CD14-positive monocyte (primary cell): ENCODE measurements at regions not wholly inside any gene's neighbourhood (a gene's known extent, or its start where the extent isn't known, plus 50 kb on each side); places are given as distances from the start of the nearest gene placed in this dataset.

Experiments used
- DNase-seq, 3 donors: peaks; one replicate each; pipeline ENCODE4 v3.0.0-alpha.2; 2011 to 2022
- H2AFZ ChIP-seq: 2 replicates; pipeline ENCODE4 v1.6.0; 2012; ENCODE audit warnings: mild to moderate bottlenecking, low read depth, low read length, inconsistent platforms; ENCODE audit not compliant: insufficient read depth, poor library complexity, severe bottlenecking
- H3K27ac ChIP-seq, 2 donors: 1 replicate in 1 of 2; 2 replicates in 1 of 2; pipeline ENCODE4 v1.5.1; 2012 to 2013; ENCODE audit warnings: low read length in 2 of 2, control low read depth in 1 of 2, inconsistent platforms in 1 of 2, low read depth in 1 of 2, mild to moderate bottlenecking in 1 of 2
- H3K27me3 ChIP-seq, 2 donors: one replicate each; pipeline versions ENCODE4 v1.6.0 to v1.6.1; 2011 to 2013; ENCODE audit warnings: low read length in 2 of 2; ENCODE audit not compliant: control insufficient read depth in 2 of 2, insufficient read depth in 2 of 2
- H3K36me3 ChIP-seq, 2 donors: replicated peaks in 1 of 2; 1 replicate in 1 of 2; 2 replicates in 1 of 2; pipeline versions ENCODE4 v1.5.1 to v1.6.1; 2012 to 2013; ENCODE audit warnings: low read length in 2 of 2, control low read depth in 1 of 2, inconsistent platforms in 1 of 2, mild to moderate bottlenecking in 1 of 2; ENCODE audit not compliant: insufficient read depth in 2 of 2, control insufficient read depth in 1 of 2
- H3K4me1 ChIP-seq, 2 donors: 1 replicate in 1 of 2; 2 replicates in 1 of 2; pipeline versions ENCODE4 v1.5.1 to v1.6.1; 2012 to 2013; ENCODE audit warnings: low read length in 2 of 2, control low read depth in 1 of 2, inconsistent platforms in 1 of 2, mild to moderate bottlenecking in 1 of 2, moderate library complexity in 1 of 2; ENCODE audit not compliant: insufficient read depth in 2 of 2, control insufficient read depth in 1 of 2
- H3K4me2 ChIP-seq: replicated peaks from 2 replicates; pipeline ENCODE3; 2012; ENCODE audit warnings: low read length, moderate library complexity, mild to moderate bottlenecking; ENCODE audit not compliant: poor library complexity, severe bottlenecking; ENCODE audit errors: extremely low read depth
- H3K4me3 ChIP-seq, 3 experiments: fragments of 200-600 bp in 1 of 3; sonication (generic) in 1 of 3; replicated peaks in 1 of 3; 1 replicate in 2 of 3; 2 replicates in 1 of 3; pipeline ENCODE4 v1.5.1; 2011 to 2013; ENCODE audit warnings: low read length in 3 of 3, mild to moderate bottlenecking in 3 of 3, control low read depth in 2 of 3, low read depth in 2 of 3, inconsistent platforms in 1 of 3, moderate library complexity in 1 of 3
- H3K79me2 ChIP-seq: 2 replicates; pipeline ENCODE4 v1.6.0; 2012; ENCODE audit warnings: mild to moderate bottlenecking, control low read depth, inconsistent platforms, low read length, moderate library complexity; ENCODE audit not compliant: insufficient read depth
- H3K9ac ChIP-seq: 2 replicates; pipeline ENCODE4 v1.6.0; 2017; ENCODE audit warnings: low read length, mild to moderate bottlenecking; ENCODE audit not compliant: insufficient read depth, poor library complexity, severe bottlenecking
- H3K9me3 ChIP-seq, 2 donors: replicated peaks in 1 of 2; 1 replicate in 1 of 2; 2 replicates in 1 of 2; pipeline versions ENCODE4 v1.5.1 to v1.6.1; 2012 to 2013; ENCODE audit warnings: low read length in 2 of 2, control low read depth in 1 of 2; ENCODE audit not compliant: control insufficient read depth in 1 of 2, insufficient read depth in 1 of 2
- H4K20me1 ChIP-seq: 2 replicates; pipeline ENCODE4 v1.6.0; 2012; ENCODE audit warnings: mild to moderate bottlenecking, low read length, control low read depth, moderate library complexity; ENCODE audit not compliant: insufficient read depth
- H3K27ac Mint-ChIP-seq, 7 donors: one replicate each; pipeline ENCODE4 v1.8.0; 2020; ENCODE audit warnings: mild to moderate bottlenecking in 7 of 7, mixed read lengths in 7 of 7, moderate library complexity in 6 of 7, inconsistent platforms in 2 of 7
- H3K27me3 Mint-ChIP-seq, 3 donors: one replicate each; pipeline ENCODE4 v1.8.0; 2021 to 2022; ENCODE audit warnings: low read depth in 3 of 3, mild to moderate bottlenecking in 3 of 3, mixed read lengths in 3 of 3, moderate library complexity in 3 of 3, inconsistent platforms in 1 of 3
- H3K36me3 Mint-ChIP-seq, 2 donors: one replicate each; pipeline ENCODE4 v1.8.0; 2020; ENCODE audit warnings: mixed read lengths in 2 of 2, inconsistent platforms in 1 of 2, mild to moderate bottlenecking in 1 of 2
- H3K4me1 Mint-ChIP-seq: one replicate; pipeline ENCODE4 v1.8.0; 2020; ENCODE audit warnings: mild to moderate bottlenecking, mixed read lengths
- H3K4me3 Mint-ChIP-seq, 2 donors: one replicate each; pipeline ENCODE4 v1.8.0; 2020; ENCODE audit warnings: mild to moderate bottlenecking in 2 of 2, mixed read lengths in 2 of 2, moderate library complexity in 1 of 2
- H3K9me3 Mint-ChIP-seq, 7 donors: one replicate each; pipeline ENCODE4 v1.8.0; 2020 to 2022; ENCODE audit warnings: mixed read lengths in 7 of 7, mild to moderate bottlenecking in 6 of 7, moderate library complexity in 6 of 7, inconsistent platforms in 2 of 7
- CTCF ChIP-seq: fragments of 200-600 bp; IDR thresholded peaks from one replicate; pipeline ENCODE4 v1.8.0; 2022; ENCODE audit warnings: antibody characterized with exemption, mild to moderate bottlenecking
- WGBS: methylation state at CpG from one replicate; pipeline ENCODE4 v1.1.5; 2013; ENCODE audit warnings: missing lambda C conversion rate; ENCODE audit not compliant: insufficient coverage; 5-methylcytosine and 5-hydroxymethylcytosine counted together
- intact Hi-C, 2 donors: fragments of 100-400 bp; cut with micrococcal nuclease; formaldehyde crosslinking; loops; one replicate each; pipeline versions ENCODE4 v1.15.0 to v1.15.1; 2023

- H3K4me3 Mint-ChIP-seq, result no peak overlapping the region
- no peak for DNase-seq
- H3K9me3 Mint-ChIP-seq, result peaks cover 0 to 3% (median 0%) of the 10 kb centered on the region in 7 donors
- Histone ChIP-seq H3K4me3 (no peak overlapping the region), H3K4me1 (no peaks in the 10 kb centered on the region), H3K27ac (no peak overlapping the region), H3K79me2 (no peaks in the 10 kb centered on the region), H3K9me3 (no peaks in the 10 kb centered on the region), H3K36me3 (no peaks in the 10 kb centered on the region), H3K4me2 (no peak overlapping the region), H2AFZ (no peak overlapping the region), H3K9ac (no peak overlapping the region), H3K27me3 (no peaks in the 10 kb centered on the region), H4K20me1 (no peaks in the 10 kb centered on the region)
- H3K27ac Mint-ChIP-seq, result no peak overlapping the region
- WGBS, result no CpG with 5 or more reads among the region's 2 CpGs
- intact Hi-C loops, result no loop called here
- H3K36me3 Mint-ChIP-seq, result no peaks in the 10 kb centered on the region
- TF ChIP-seq CTCF, result no peak
- no peaks in the 10 kb centered on the region for H3K27me3 Mint-ChIP-seq
- H3K4me1 Mint-ChIP-seq, result peaks cover 8% of the 10 kb centered on the region
Measured at GRCh38 chr11:95378111-95378510, 147.1 kb upstream of the SESN3 start.

GRCh38 chr11:95375886-95376285 lies 144.9 kb upstream of the SESN3 start:
- no peaks in the 10 kb centered on the region for H3K27me3 ChIP-seq
- no peak overlapping the region for H3K4me3 ChIP-seq
- Mint-ChIP-seq H3K4me3 (no peak overlapping the region), H3K27me3 (no peaks in the 10 kb centered on the region), H3K9me3 (peaks cover 0 to 3% (median 0%) of the 10 kb centered on the region in 7 donors), H3K27ac (no peak overlapping the region), H3K4me1 (peaks cover 26% of the 10 kb centered on the region), H3K36me3 (no peaks in the 10 kb centered on the region)
- H2AFZ ChIP-seq, result no peak overlapping the region
- intact Hi-C loops, result no loop called here
- H3K9ac ChIP-seq, result no peak overlapping the region
- H3K79me2 ChIP-seq, result no peaks in the 10 kb centered on the region
- H3K27ac ChIP-seq, result no peak overlapping the region
- DNase-seq, result no peak
- no peak overlapping the region for H3K4me2 ChIP-seq
- peaks cover 18 to 22% of the 10 kb centered on the region in 2 donors for H3K4me1 ChIP-seq
- H4K20me1 ChIP-seq, result no peaks in the 10 kb centered on the region
- no peaks in the 10 kb centered on the region for H3K9me3 ChIP-seq
- no peaks in the 10 kb centered on the region for H3K36me3 ChIP-seq
- WGBS, result 100% methylated on average over 3 of the region's 3 CpGs
- no peak for TF ChIP-seq CTCF
